Astrocyte of the spinal cord (primary cell): ENCODE measurements at regions not wholly inside any gene's neighbourhood (a gene's known extent, or its start where the extent isn't known, plus 50 kb on each side); places are given as distances from the start of the nearest gene placed in this dataset.

Source experiments
- DNase-seq: peaks from one replicate; pipeline ENCODE4 v3.0.0; 2011; ENCODE audit warnings: low read depth, low spot score
- H3K4me3 ChIP-seq: 2 replicates; pipeline ENCODE4 v1.5.1; 2011; ENCODE audit warnings: low read depth, mild to moderate bottlenecking, low read length, moderate library complexity
- in situ Hi-C: cut with HindIII; loops from 2 replicates; pipeline ENCODE4 v1.10.0; 2017; ENCODE audit warnings: low sequenced_read_pairs
- TF ChIP-seq, protein P1 (sequence below): IDR thresholded peaks from 2 replicates; pipeline ENCODE4 v1.5.1; 2012; ENCODE audit warnings: low read depth, mild to moderate bottlenecking, low read length, inconsistent platforms

- TF ChIP-seq, protein P1, sequence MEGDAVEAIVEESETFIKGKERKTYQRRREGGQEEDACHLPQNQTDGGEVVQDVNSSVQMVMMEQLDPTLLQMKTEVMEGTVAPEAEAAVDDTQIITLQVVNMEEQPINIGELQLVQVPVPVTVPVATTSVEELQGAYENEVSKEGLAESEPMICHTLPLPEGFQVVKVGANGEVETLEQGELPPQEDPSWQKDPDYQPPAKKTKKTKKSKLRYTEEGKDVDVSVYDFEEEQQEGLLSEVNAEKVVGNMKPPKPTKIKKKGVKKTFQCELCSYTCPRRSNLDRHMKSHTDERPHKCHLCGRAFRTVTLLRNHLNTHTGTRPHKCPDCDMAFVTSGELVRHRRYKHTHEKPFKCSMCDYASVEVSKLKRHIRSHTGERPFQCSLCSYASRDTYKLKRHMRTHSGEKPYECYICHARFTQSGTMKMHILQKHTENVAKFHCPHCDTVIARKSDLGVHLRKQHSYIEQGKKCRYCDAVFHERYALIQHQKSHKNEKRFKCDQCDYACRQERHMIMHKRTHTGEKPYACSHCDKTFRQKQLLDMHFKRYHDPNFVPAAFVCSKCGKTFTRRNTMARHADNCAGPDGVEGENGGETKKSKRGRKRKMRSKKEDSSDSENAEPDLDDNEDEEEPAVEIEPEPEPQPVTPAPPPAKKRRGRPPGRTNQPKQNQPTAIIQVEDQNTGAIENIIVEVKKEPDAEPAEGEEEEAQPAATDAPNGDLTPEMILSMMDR = no peak
- in situ Hi-C loops = no loop called here
- no peak overlapping the region for H3K4me3 ChIP-seq
- DNase-seq = no peak
These were observed 527.1 kb upstream of the DIPK2B start for GRCh38 chrX:45727761-45728160.

DNA sequence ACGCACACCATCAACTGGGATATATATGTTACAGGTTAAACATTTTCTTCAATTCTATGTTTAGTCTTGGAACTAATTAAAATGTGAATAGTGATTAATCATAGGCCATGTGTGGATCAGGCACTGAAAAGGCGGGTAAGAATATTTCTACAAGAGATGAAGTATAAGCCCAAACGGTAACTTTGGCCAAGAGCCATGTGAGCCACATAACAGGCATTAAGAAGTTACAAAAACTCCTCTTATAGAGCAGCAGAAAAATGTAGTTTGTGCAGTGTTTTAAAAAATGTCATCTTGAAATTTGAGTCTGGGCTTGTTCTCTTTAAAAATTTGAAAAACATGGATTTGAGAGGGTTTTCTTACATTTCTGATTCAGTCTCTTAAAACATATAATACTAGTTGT is 521.8 kb upstream of the DIPK2B start:
- no peak for DNase-seq
- no peak overlapping the region for H3K4me3 ChIP-seq
- TF ChIP-seq, protein P1 = no peak
- in situ Hi-C loops = no loop called here

DNA sequence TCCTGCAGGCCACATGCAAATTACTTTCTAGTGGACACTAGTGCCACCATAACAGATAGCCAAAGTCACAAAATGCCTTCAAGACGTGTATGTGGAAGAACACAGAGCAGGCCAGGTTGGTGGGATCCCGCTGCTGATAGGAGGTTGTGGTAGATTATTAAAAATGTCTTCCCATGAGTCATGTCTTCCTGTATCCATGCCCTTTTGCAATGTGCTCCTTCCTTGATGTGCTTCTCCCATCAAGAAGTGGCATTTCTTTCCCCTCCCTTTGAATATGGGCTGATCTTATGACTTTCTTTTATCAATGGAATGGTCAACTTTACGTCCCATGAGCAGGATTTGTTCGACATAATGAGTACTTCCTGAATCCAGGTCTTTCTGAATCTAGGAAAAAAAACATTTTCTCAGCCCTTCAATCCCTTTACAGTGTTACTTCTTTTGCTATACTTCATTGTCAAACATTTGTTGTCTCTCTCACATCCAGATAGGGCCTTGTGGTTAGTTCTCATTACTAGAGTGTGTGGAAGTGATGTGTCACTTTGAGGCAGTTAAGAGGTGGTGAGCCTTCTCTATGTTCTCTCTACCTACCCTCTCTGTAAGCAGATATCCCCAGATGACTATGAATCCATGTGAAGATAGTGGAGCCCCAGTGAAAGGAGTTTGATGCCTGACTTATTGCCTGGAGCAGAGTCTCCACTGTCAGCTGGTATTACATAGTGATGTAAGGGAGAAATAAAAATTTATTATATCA is 519.2 kb upstream of the DIPK2B start:
- TF ChIP-seq, protein P1 = no peak
- no peak overlapping the region for H3K4me3 ChIP-seq
- in situ Hi-C loops = no loop called here
- no peak for DNase-seq

DNA sequence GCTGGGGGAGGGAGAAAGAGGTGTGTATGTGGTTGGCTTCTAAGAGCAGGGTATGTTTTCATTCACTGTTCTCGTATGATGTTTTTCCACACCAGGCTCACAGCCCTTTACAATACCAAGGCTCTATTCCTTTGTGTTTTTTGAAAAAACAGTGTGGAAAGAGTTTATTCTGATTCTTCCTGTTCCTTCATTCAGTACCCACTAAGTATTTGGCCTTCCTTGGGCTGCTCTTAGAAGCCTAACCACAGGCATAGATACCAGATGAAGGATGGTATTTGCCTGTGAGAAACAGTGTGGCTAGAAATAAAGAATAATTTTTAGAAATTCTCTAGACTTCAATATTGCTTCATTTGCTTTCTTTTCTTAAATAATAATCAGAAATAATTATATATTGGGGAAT is 518.0 kb upstream of the DIPK2B start:
- TF ChIP-seq, protein P1 = no peak
- in situ Hi-C loops = no loop called here

DNA sequence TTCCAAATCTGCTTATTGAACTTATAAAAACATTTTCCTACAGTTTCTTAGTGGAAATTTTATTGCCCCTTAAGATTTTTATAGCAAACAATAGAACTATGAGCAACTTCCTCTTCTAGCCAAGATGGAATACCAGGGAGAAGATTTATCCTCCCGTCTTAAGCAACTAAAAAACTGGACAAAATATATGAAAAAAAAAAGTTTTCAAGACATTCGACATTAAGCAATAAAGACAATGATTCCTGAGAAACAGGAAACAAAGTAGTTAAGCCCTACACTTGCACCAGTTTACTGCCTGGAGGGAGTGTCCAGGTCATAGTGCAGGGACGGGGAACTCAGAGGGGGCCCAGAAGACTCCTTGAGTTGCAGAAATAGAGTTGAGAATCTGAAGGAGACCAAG is 516.1 kb upstream of the DIPK2B start:
- H3K4me3 ChIP-seq = no peak overlapping the region
- TF ChIP-seq, protein P1 = no peak
- DNase-seq = no peak
- in situ Hi-C loops = no loop called here

More for the DNA sequence above, 518.0 kb upstream of the DIPK2B start:
- H3K4me3 ChIP-seq = no peak overlapping the region
- DNase-seq = peak; percentile 25

DNA sequence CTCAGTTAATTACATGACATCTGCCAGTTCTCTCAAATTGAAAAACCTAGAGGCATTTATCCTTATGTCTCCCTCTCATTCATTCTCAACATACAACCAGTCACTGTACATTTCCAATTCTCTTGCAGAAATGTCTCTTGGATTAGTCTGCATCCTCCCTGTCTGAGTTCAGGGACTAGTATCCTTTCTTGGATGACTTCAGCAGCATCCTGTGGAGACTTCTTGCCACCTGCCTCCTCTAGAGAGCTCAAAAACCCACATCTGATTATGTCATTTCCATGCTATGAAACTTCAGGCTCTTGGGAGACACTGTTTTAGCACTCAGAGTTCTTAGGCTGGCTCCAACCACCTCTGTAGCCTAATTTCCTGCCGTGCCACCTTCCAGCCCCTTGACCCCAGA is 515.1 kb upstream of the DIPK2B start:
- TF ChIP-seq, protein P1 = no peak
- no peak overlapping the region for H3K4me3 ChIP-seq
- in situ Hi-C loops = no loop called here
- DNase-seq = peak; percentile 58

- DNase-seq = peak; percentile 65
- TF ChIP-seq, protein P1 = no peak
- H3K4me3 ChIP-seq = no peak overlapping the region
- in situ Hi-C loops = no loop called here
These were observed 514.2 kb upstream of the DIPK2B start for GRCh38 chrX:45714866-45715265.
